Loucy (cell line): ENCODE measurements at regions not wholly inside any gene's neighbourhood (a gene's known extent, or its start where the extent isn't known, plus 50 kb on each side); places are given as distances from the start of the nearest gene placed in this dataset.
"Not testable (repeated sequence)": the region's sequence is repeated elsewhere in the genome, so short reads cannot be mapped to it uniquely, and the experiment has no call there.

Experiments used
- EZH2phosphoT487 ChIP-seq: fragments of 200-600 bp; IDR thresholded peaks from 2 replicates; pipeline ENCODE4 v1.6.1; 2018; ENCODE audit warnings: antibody characterized with exemption, mild to moderate bottlenecking, moderate library complexity, borderline replicate concordance
- TF ChIP-seq, protein P1 (sequence below): fragments of 200-600 bp; sonication (generic); conservative IDR thresholded peaks from 2 replicates; pipeline ENCODE4 v1.5.1; 2014; ENCODE audit warnings: mild to moderate bottlenecking, antibody characterized with exemption, low read length

GRCh38 chr13:73301622-73302021, 242.8 kb downstream of the KLF5 start:
- TF ChIP-seq, protein P1, sequence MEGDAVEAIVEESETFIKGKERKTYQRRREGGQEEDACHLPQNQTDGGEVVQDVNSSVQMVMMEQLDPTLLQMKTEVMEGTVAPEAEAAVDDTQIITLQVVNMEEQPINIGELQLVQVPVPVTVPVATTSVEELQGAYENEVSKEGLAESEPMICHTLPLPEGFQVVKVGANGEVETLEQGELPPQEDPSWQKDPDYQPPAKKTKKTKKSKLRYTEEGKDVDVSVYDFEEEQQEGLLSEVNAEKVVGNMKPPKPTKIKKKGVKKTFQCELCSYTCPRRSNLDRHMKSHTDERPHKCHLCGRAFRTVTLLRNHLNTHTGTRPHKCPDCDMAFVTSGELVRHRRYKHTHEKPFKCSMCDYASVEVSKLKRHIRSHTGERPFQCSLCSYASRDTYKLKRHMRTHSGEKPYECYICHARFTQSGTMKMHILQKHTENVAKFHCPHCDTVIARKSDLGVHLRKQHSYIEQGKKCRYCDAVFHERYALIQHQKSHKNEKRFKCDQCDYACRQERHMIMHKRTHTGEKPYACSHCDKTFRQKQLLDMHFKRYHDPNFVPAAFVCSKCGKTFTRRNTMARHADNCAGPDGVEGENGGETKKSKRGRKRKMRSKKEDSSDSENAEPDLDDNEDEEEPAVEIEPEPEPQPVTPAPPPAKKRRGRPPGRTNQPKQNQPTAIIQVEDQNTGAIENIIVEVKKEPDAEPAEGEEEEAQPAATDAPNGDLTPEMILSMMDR = not testable (repeated sequence)
- not testable (repeated sequence) for TF ChIP-seq EZH2phosphoT487
